ENCODE measurements at regions not wholly inside any gene's neighbourhood (a gene's known extent, or its start where the extent isn't known, plus 50 kb on each side); places are given as distances from the start of the nearest gene placed in this dataset.

GRCh38 chr1:55568732-55569131 lies 353.6 kb upstream of the USP24 start:
- ChIA-PET POLR2A (no interaction called here), CTCF (no interaction called here)
- DNase-seq = no peak
- H3K9me3 Mint-ChIP-seq = no peaks in the 10 kb centered on the region
- H3K4me3 Mint-ChIP-seq = no peak overlapping the region
- no peaks in the 10 kb centered on the region for H3K4me1 Mint-ChIP-seq (ENCODE audit: low read depth)
- no peaks in the 10 kb centered on the region for H3K36me3 Mint-ChIP-seq
- H3K27me3 Mint-ChIP-seq = peaks cover 8% of the 10 kb centered on the region
- H3K27ac Mint-ChIP-seq = no peak overlapping the region
- intact Hi-C loops (cut with micrococcal nuclease) = no loop called here

- H3K4me3 Mint-ChIP-seq = no peak overlapping the region
- no peaks in the 10 kb centered on the region for H3K4me1 Mint-ChIP-seq (ENCODE audit: low read depth)
- no peak for DNase-seq
- no peaks in the 10 kb centered on the region for H3K27me3 Mint-ChIP-seq
- CTCF ChIA-PET = no interaction called here
- H3K27ac Mint-ChIP-seq = no peak overlapping the region
- no peaks in the 10 kb centered on the region for H3K36me3 Mint-ChIP-seq
- H3K9me3 Mint-ChIP-seq = no peaks in the 10 kb centered on the region
- POLR2A ChIA-PET = no interaction called here
- intact Hi-C loops (cut with micrococcal nuclease) = no loop called here
Measured at GRCh38 chr1:55560266-55560665, 345.1 kb upstream of the USP24 start.

- ChIA-PET CTCF (no interaction called here), POLR2A (no interaction called here)
- no peaks in the 10 kb centered on the region for H3K27me3 Mint-ChIP-seq
- H3K27ac Mint-ChIP-seq = no peak overlapping the region
- intact Hi-C loops (cut with micrococcal nuclease) = no loop called here
- H3K4me3 Mint-ChIP-seq = no peak overlapping the region
- DNase-seq = no peak
- H3K36me3 Mint-ChIP-seq = no peaks in the 10 kb centered on the region
- H3K9me3 Mint-ChIP-seq = no peaks in the 10 kb centered on the region
- no peaks in the 10 kb centered on the region for H3K4me1 Mint-ChIP-seq (ENCODE audit: low read depth)
Measured at GRCh38 chr1:55559842-55560241, 344.7 kb upstream of the USP24 start.

GRCh38 chr1:55559161-55559611 lies 344.0 kb upstream of the USP24 start:
- no peak overlapping the region for H3K4me3 Mint-ChIP-seq
- intact Hi-C loops (cut with micrococcal nuclease) = no loop called here

GRCh38 chr1:55558515-55558914 lies 343.4 kb upstream of the USP24 start:
- Mint-ChIP-seq H3K4me1 (ENCODE audit: low read depth) (no peaks in the 10 kb centered on the region), H3K9me3 (no peaks in the 10 kb centered on the region), H3K4me3 (no peak overlapping the region), H3K36me3 (no peaks in the 10 kb centered on the region), H3K27ac (no peak overlapping the region), H3K27me3 (no peaks in the 10 kb centered on the region)
- ChIA-PET POLR2A (no interaction called here), CTCF (no interaction called here)
- intact Hi-C loops (cut with micrococcal nuclease) = no loop called here
- no peak for DNase-seq

More at GRCh38 chr1:55559161-55559611, 344.0 kb upstream of the USP24 start:
- H3K4me1 Mint-ChIP-seq (ENCODE audit: low read depth) = no peaks in the 10 kb centered on the region
- no peaks in the 10 kb centered on the region for H3K9me3 Mint-ChIP-seq
- no peaks in the 10 kb centered on the region for H3K27me3 Mint-ChIP-seq
- no peak overlapping the region for H3K27ac Mint-ChIP-seq
- no peaks in the 10 kb centered on the region for H3K36me3 Mint-ChIP-seq
- ChIA-PET POLR2A (no interaction called here), CTCF (no interaction called here)
- no peak for DNase-seq

GRCh38 chr1:55555956-55556725 lies 341.0 kb upstream of the USP24 start:
- Mint-ChIP-seq H3K36me3 (no peaks in the 10 kb centered on the region), H3K4me3 (no peak overlapping the region), H3K27me3 (no peaks in the 10 kb centered on the region), H3K27ac (no peak overlapping the region), H3K4me1 (ENCODE audit: low read depth) (no peaks in the 10 kb centered on the region), H3K9me3 (no peaks in the 10 kb centered on the region)
- ChIA-PET POLR2A (no interaction called here), CTCF (no interaction called here)
- no peak for DNase-seq
- intact Hi-C loops (cut with micrococcal nuclease) = no loop called here

- intact Hi-C loops (cut with micrococcal nuclease) = no loop called here
- Mint-ChIP-seq H3K36me3 (no peaks in the 10 kb centered on the region), H3K27ac (no peak overlapping the region), H3K4me3 (no peak overlapping the region), H3K27me3 (no peaks in the 10 kb centered on the region), H3K4me1 (ENCODE audit: low read depth) (no peaks in the 10 kb centered on the region), H3K9me3 (no peaks in the 10 kb centered on the region)
- CTCF ChIA-PET = no interaction called here
- DNase-seq = no peak
- POLR2A ChIA-PET = no interaction called here
Measured at GRCh38 chr1:55554611-55555010, 339.4 kb upstream of the USP24 start.

GRCh38 chr1:55552636-55553035 lies 337.5 kb upstream of the USP24 start:
- Mint-ChIP-seq H3K27me3 (no peaks in the 10 kb centered on the region), H3K4me3 (no peak overlapping the region), H3K4me1 (ENCODE audit: low read depth) (no peaks in the 10 kb centered on the region), H3K9me3 (no peaks in the 10 kb centered on the region), H3K27ac (no peak overlapping the region), H3K36me3 (no peaks in the 10 kb centered on the region)
- POLR2A ChIA-PET = no interaction called here
- intact Hi-C loops (cut with micrococcal nuclease) = no loop called here
- DNase-seq = no peak
- CTCF ChIA-PET = no interaction called here

GRCh38 chr1:55547405-55547804 lies 332.2 kb upstream of the USP24 start:
- Mint-ChIP-seq H3K4me1 (ENCODE audit: low read depth) (no peaks in the 10 kb centered on the region), H3K9me3 (no peaks in the 10 kb centered on the region), H3K27ac (no peak overlapping the region), H3K27me3 (peaks cover 5% of the 10 kb centered on the region), H3K36me3 (no peaks in the 10 kb centered on the region), H3K4me3 (no peak overlapping the region)
- intact Hi-C loops (cut with micrococcal nuclease) = no loop called here
- POLR2A ChIA-PET = no interaction called here
- CTCF ChIA-PET = no interaction called here
- no peak for DNase-seq

GRCh38 chr1:55546553-55546952 lies 331.4 kb upstream of the USP24 start:
- ChIA-PET POLR2A (no interaction called here), CTCF (no interaction called here)
- Mint-ChIP-seq H3K27ac (no peak overlapping the region), H3K4me3 (no peak overlapping the region), H3K9me3 (no peaks in the 10 kb centered on the region), H3K27me3 (peaks cover 5% of the 10 kb centered on the region), H3K4me1 (ENCODE audit: low read depth) (no peaks in the 10 kb centered on the region), H3K36me3 (no peaks in the 10 kb centered on the region)
- intact Hi-C loops (cut with micrococcal nuclease) = no loop called here
- no peak for DNase-seq

GRCh38 chr1:55544826-55545225 lies 329.7 kb upstream of the USP24 start:
- POLR2A ChIA-PET = no interaction called here
- CTCF ChIA-PET = no interaction called here
- H3K4me1 Mint-ChIP-seq (ENCODE audit: low read depth) = no peaks in the 10 kb centered on the region
- H3K36me3 Mint-ChIP-seq = no peaks in the 10 kb centered on the region
- intact Hi-C loops (cut with micrococcal nuclease) = no loop called here
- H3K27me3 Mint-ChIP-seq = peaks cover 5% of the 10 kb centered on the region
- H3K27ac Mint-ChIP-seq = no peak overlapping the region
- no peaks in the 10 kb centered on the region for H3K9me3 Mint-ChIP-seq
- no peak overlapping the region for H3K4me3 Mint-ChIP-seq
- no peak for DNase-seq

- CTCF ChIA-PET = no interaction called here
- no peak for DNase-seq
- H3K4me3 Mint-ChIP-seq = no peak overlapping the region
- H3K27ac Mint-ChIP-seq = no peak overlapping the region
- H3K27me3 Mint-ChIP-seq = peaks cover 5% of the 10 kb centered on the region
- intact Hi-C loops (cut with micrococcal nuclease) = no loop called here
- H3K4me1 Mint-ChIP-seq (ENCODE audit: low read depth) = no peaks in the 10 kb centered on the region
- no peaks in the 10 kb centered on the region for H3K36me3 Mint-ChIP-seq
- POLR2A ChIA-PET = no interaction called here
- no peaks in the 10 kb centered on the region for H3K9me3 Mint-ChIP-seq
Measured at GRCh38 chr1:55542901-55543504, 327.8 kb upstream of the USP24 start.

- intact Hi-C loops (cut with micrococcal nuclease) = no loop called here
- H3K27me3 Mint-ChIP-seq = peaks cover 1% of the 10 kb centered on the region
Measured at GRCh38 chr1:55541296-55541695, 326.1 kb upstream of the USP24 start.

More at GRCh38 chr1:55541296-55541695, 326.1 kb upstream of the USP24 start:
- H3K27ac Mint-ChIP-seq = no peak overlapping the region
- H3K36me3 Mint-ChIP-seq = no peaks in the 10 kb centered on the region
- DNase-seq = no peak
- no peaks in the 10 kb centered on the region for H3K9me3 Mint-ChIP-seq
- no peak overlapping the region for H3K4me3 Mint-ChIP-seq
- POLR2A ChIA-PET = no interaction called here
- CTCF ChIA-PET = no interaction called here
- no peaks in the 10 kb centered on the region for H3K4me1 Mint-ChIP-seq (ENCODE audit: low read depth)

Data from activated CD4-positive, alpha-beta memory T cell treated with anti-CD3 and anti-CD28 coated beads for 36 hours (primary cell).